B cell (primary cell): ENCODE measurements at regions not wholly inside any gene's neighbourhood (a gene's known extent, or its start where the extent isn't known, plus 50 kb on each side); places are given as distances from the start of the nearest gene placed in this dataset.

Experiments
- ATAC-seq: fragments of 200-7000 bp; cut with Tn5 transposase; one replicate; pipeline ENCODE4 v1.10.0; 2021; ENCODE audit warnings: low read depth, mild to moderate bottlenecking, moderate number of reproducible peaks, moderate library complexity
- CTCF ChIA-PET: fragments of 350-600 bp; sonication (Branson Sonifier 250); formaldehyde crosslinking; loops from one replicate; lab custom pipeline; 2021; ENCODE audit warnings: antibody characterized with exemption, inconsistent platforms; lab: Charles Lee
- POLR2A ChIA-PET: fragments of 350-600 bp; sonication (Branson Sonifier 250); formaldehyde crosslinking; loops from one replicate; lab custom pipeline; 2021; ENCODE audit warnings: antibody characterized with exemption; lab: Charles Lee
- DNase-seq: peaks from one replicate; pipeline ENCODE4 v3.0.0; 2013
- H2AFZ ChIP-seq: 2 replicates; pipeline ENCODE4 v1.6.1; 2012; ENCODE audit warnings: mild to moderate bottlenecking, low read depth, low read length; ENCODE audit not compliant: insufficient read depth, poor library complexity, severe bottlenecking
- H3K27ac ChIP-seq, 2 donors: 1 replicate in 1 of 2; 2 replicates in 1 of 2; pipeline ENCODE4 v1.5.1; 2012 to 2013; ENCODE audit warnings: low read length in 2 of 2, mild to moderate bottlenecking in 2 of 2, moderate library complexity in 1 of 2
- H3K27me3 ChIP-seq, 4 experiments: fragments of 200-600 bp in 1 of 4; sonication (generic) in 1 of 4; replicated peaks in 1 of 4; 1 replicate in 2 of 4; 2 replicates in 2 of 4; pipeline versions ENCODE4 v1.6.1 to v1.7.0; 2013 to 2016; ENCODE audit warnings: low read length in 3 of 4, mild to moderate bottlenecking in 2 of 4, mixed read lengths in 1 of 4, moderate library complexity in 1 of 4; ENCODE audit not compliant: insufficient read depth in 4 of 4, control insufficient read depth in 3 of 4; ENCODE audit errors: control extremely low read depth in 1 of 4
- H3K36me3 ChIP-seq, 2 experiments: replicated peaks in 1 of 2; 1 replicate in 1 of 2; 2 replicates in 1 of 2; pipeline versions ENCODE4 v1.6.1 to v1.7.1; 2013; ENCODE audit warnings: low read length in 1 of 2; ENCODE audit not compliant: insufficient read depth in 2 of 2, control insufficient read depth in 1 of 2; ENCODE audit errors: control extremely low read depth in 1 of 2, extremely low read depth in 1 of 2
- H3K4me1 ChIP-seq, 2 donors: fragments of 200-600 bp in 1 of 2; sonication (generic) in 1 of 2; 1 replicate in 1 of 2; 2 replicates in 1 of 2; pipeline versions ENCODE4 v1.5.1 to v1.6.1; 2013 to 2017; ENCODE audit warnings: low read length in 2 of 2; ENCODE audit not compliant: control insufficient read depth in 2 of 2, insufficient read depth in 2 of 2
- H3K4me2 ChIP-seq: replicated peaks from 2 replicates; pipeline ENCODE3; 2012; ENCODE audit warnings: mild to moderate bottlenecking, low read depth, low read length; ENCODE audit not compliant: poor library complexity, severe bottlenecking
- H3K4me3 ChIP-seq, 5 experiments: fragments of 200-600 bp in 1 of 5; sonication (generic) in 1 of 5; 1 replicate in 3 of 5; 2 replicates in 2 of 5; pipeline versions ENCODE4 v1.5.1 to v1.7.0; 2011 to 2016; ENCODE audit warnings: low read length in 4 of 5, mild to moderate bottlenecking in 4 of 5, low read depth in 2 of 5, control low read depth in 1 of 5, moderate library complexity in 1 of 5; ENCODE audit not compliant: insufficient read depth in 1 of 5; ENCODE audit errors: control extremely low read depth in 1 of 5, extremely low read depth in 1 of 5
- H3K79me2 ChIP-seq: fragments of 200-600 bp; sonication (generic); one replicate; pipeline ENCODE4 v1.6.0; 2016; ENCODE audit warnings: low read length; ENCODE audit not compliant: control insufficient read depth, insufficient read depth
- H3K9ac ChIP-seq: fragments of 200-600 bp; sonication (generic); 2 replicates; pipeline ENCODE4 v1.6.1; 2017; ENCODE audit warnings: mild to moderate bottlenecking, low read length, moderate library complexity
- H3K9me3 ChIP-seq, 3 donors: one replicate each; pipeline versions ENCODE4 v1.6.1 to v1.7.1; 2013; ENCODE audit warnings: low read length in 2 of 3; ENCODE audit not compliant: control insufficient read depth in 2 of 3, insufficient read depth in 1 of 3; ENCODE audit errors: control extremely low read depth in 1 of 3
- H4K20me1 ChIP-seq: 2 replicates; pipeline ENCODE4 v1.6.0; 2012; ENCODE audit warnings: mild to moderate bottlenecking, low read length; ENCODE audit not compliant: insufficient read depth, control insufficient read depth, poor library complexity, severe bottlenecking
- H3K27ac Mint-ChIP-seq: one replicate; pipeline ENCODE4 v1.8.0; 2021; ENCODE audit warnings: mixed read lengths
- H3K27me3 Mint-ChIP-seq: one replicate; pipeline ENCODE4 v1.8.0; 2021; ENCODE audit warnings: mixed read lengths
- H3K4me1 Mint-ChIP-seq: one replicate; pipeline ENCODE4 v1.8.0; 2021; ENCODE audit warnings: mixed read lengths
- H3K4me3 Mint-ChIP-seq: one replicate; pipeline ENCODE4 v1.8.0; 2021; ENCODE audit warnings: mixed read lengths
- H3K9me3 Mint-ChIP-seq: one replicate; pipeline ENCODE4 v1.8.0; 2022; ENCODE audit warnings: mixed read lengths; ENCODE audit not compliant: insufficient read depth
- CTCF ChIP-seq: fragments of 200-600 bp; IDR thresholded peaks from one replicate; pipeline ENCODE4 v1.8.0; 2022; ENCODE audit warnings: antibody characterized with exemption, mild to moderate bottlenecking
- EZH2 ChIP-seq: IDR thresholded peaks from 2 replicates; pipeline ENCODE4 v1.6.1; 2012; ENCODE audit warnings: borderline replicate concordance, low read depth, mild to moderate bottlenecking, moderate library complexity, low read length; ENCODE audit not compliant: insufficient read depth, poor library complexity, severe bottlenecking
- WGBS: methylation state at CpG from one replicate; pipeline ENCODE4 v1.1.5; 2013; ENCODE audit warnings: missing lambda C conversion rate; ENCODE audit not compliant: insufficient coverage; 5-methylcytosine and 5-hydroxymethylcytosine counted together
- intact Hi-C: fragments of 100-400 bp; cut with micrococcal nuclease; formaldehyde crosslinking; loops from one replicate; pipeline ENCODE4 v1.10.0; 2022

- no peaks in the 10 kb centered on the region for H4K20me1 ChIP-seq
- no peak overlapping the region for H3K4me2 ChIP-seq
- H3K27me3 ChIP-seq, result peaks cover 0 to 3% (median 0%) of the 10 kb centered on the region in 4 experiments
- H2AFZ ChIP-seq, result no peak overlapping the region
- H3K79me2 ChIP-seq, result no peaks in the 10 kb centered on the region
- H3K27ac ChIP-seq, result no peak overlapping the region
- intact Hi-C loops, result no loop called here
- H3K27me3 Mint-ChIP-seq, result peaks cover 28% of the 10 kb centered on the region
- WGBS, result 73% methylated on average over 10 of the region's 10 CpGs
- H3K36me3 ChIP-seq, result no peaks in the 10 kb centered on the region
- ATAC-seq (no peak), DNase-seq (no peak)
- TF ChIP-seq CTCF, result no peak
- no peak for TF ChIP-seq EZH2
- ChIA-PET POLR2A (no interaction called here), CTCF (no interaction called here)
- H3K9me3 ChIP-seq, result no peaks in the 10 kb centered on the region
- no peak overlapping the region for H3K9ac ChIP-seq
- H3K9me3 Mint-ChIP-seq, result no peaks in the 10 kb centered on the region
- no peak overlapping the region for H3K4me3 ChIP-seq
- no peaks in the 10 kb centered on the region for H3K4me1 Mint-ChIP-seq
- H3K4me3 Mint-ChIP-seq, result no peak overlapping the region
- no peaks in the 10 kb centered on the region for H3K4me1 ChIP-seq
- H3K27ac Mint-ChIP-seq, result no peak overlapping the region
Measured at GRCh38 chr20:57803508-57804005, 93.7 kb upstream of the PMEPA1 start.

- Mint-ChIP-seq H3K27me3 (peaks cover 28% of the 10 kb centered on the region), H3K27ac (no peak overlapping the region), H3K4me3 (no peak overlapping the region), H3K4me1 (no peaks in the 10 kb centered on the region), H3K9me3 (no peaks in the 10 kb centered on the region)
- ChIA-PET CTCF (interaction anchor here (0.6 kb wide), 1 partner anchor 1287 kb away, joined by 3 read pairs; no protein-coding TSS in a partner anchor), POLR2A (no interaction called here)
- Histone ChIP-seq H3K79me2 (no peaks in the 10 kb centered on the region), H3K4me3 (no peak overlapping the region), H3K27ac (no peak overlapping the region), H2AFZ (no peak overlapping the region), H3K9ac (no peak overlapping the region), H3K9me3 (no peaks in the 10 kb centered on the region), H3K4me2 (no peak overlapping the region), H4K20me1 (no peaks in the 10 kb centered on the region), H3K27me3 (peaks cover 0 to 3% (median 0%) of the 10 kb centered on the region in 4 experiments), H3K36me3 (no peaks in the 10 kb centered on the region), H3K4me1 (no peaks in the 10 kb centered on the region)
- TF ChIP-seq CTCF, result no peak
- no peak for TF ChIP-seq EZH2
- DNase-seq, result no peak
- 80% methylated on average over 9 of the region's 12 CpGs for WGBS
- no peak for ATAC-seq
- intact Hi-C loops, result no loop called here
Measured at GRCh38 chr20:57802765-57803507, 93.1 kb upstream of the PMEPA1 start.
